Activated naive CD4-positive, alpha-beta T cell treated with anti-CD3 and anti-CD28 coated beads, Interleukin-2, amount 50 U/mL, for 24 hours (primary cell): ENCODE measurements at regions not wholly inside any gene's neighbourhood (a gene's known extent, or its start where the extent isn't known, plus 50 kb on each side); places are given as distances from the start of the nearest gene placed in this dataset.

ENCODE experiments used
- H3K27ac Mint-ChIP-seq: one replicate; pipeline ENCODE4 v1.8.0; 2021; ENCODE audit warnings: mild to moderate bottlenecking, mixed read lengths
- H3K27me3 Mint-ChIP-seq: one replicate; pipeline ENCODE4 v1.8.0; 2021; ENCODE audit warnings: mixed read lengths
- H3K36me3 Mint-ChIP-seq: one replicate; pipeline ENCODE4 v1.8.0; 2021; ENCODE audit warnings: mixed read lengths
- H3K4me1 Mint-ChIP-seq: one replicate; pipeline ENCODE4 v1.8.0; 2021; ENCODE audit warnings: mixed read lengths
- H3K4me3 Mint-ChIP-seq: one replicate; pipeline ENCODE4 v1.8.0; 2021; ENCODE audit warnings: mild to moderate bottlenecking, mixed read lengths
- H3K9me3 Mint-ChIP-seq: one replicate; pipeline ENCODE4 v1.8.0; 2021; ENCODE audit warnings: mixed read lengths

DNA sequence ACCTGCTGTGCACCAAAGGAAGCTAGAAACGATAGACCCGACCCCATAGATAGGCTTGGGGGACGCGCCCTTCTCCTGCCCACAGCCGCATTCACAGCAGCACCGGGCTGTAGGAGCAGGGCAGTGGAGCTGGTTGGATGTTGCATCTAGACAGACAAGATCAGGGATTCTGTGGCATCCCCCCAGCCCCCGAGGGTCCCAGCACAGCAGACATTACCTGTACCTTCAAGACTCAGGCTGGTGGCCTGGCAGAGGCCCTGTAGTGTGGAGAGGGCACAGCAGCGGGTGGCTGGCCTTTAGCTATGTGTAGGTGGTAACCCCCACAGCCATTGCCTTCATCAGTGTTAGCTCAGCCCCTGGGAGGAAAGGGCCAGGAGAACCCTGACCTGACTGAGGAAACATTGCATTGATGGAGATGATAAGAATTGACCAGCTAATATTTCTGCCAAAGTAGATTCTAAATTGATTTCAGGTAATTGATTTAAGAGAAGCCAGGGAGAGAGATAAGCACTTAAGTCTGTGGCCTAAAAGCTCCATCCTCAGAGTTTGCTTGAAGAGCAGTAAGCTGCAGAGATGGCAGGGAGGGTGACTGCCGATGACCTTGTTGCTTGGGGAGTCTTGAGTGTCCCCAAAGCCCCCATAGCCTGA lies 269.4 kb downstream of the TLE3 start:
- H3K27me3 Mint-ChIP-seq = peaks cover 2% of the 10 kb centered on the region
- no peaks in the 10 kb centered on the region for H3K4me1 Mint-ChIP-seq
- H3K4me3 Mint-ChIP-seq = no peak overlapping the region
- no peak overlapping the region for H3K27ac Mint-ChIP-seq
- no peaks in the 10 kb centered on the region for H3K36me3 Mint-ChIP-seq
- H3K9me3 Mint-ChIP-seq = no peaks in the 10 kb centered on the region

- H3K27ac Mint-ChIP-seq = no peak overlapping the region
- peaks cover 2% of the 10 kb centered on the region for H3K27me3 Mint-ChIP-seq
- H3K4me3 Mint-ChIP-seq = no peak overlapping the region
- H3K9me3 Mint-ChIP-seq = no peaks in the 10 kb centered on the region
- no peaks in the 10 kb centered on the region for H3K4me1 Mint-ChIP-seq
- H3K36me3 Mint-ChIP-seq = no peaks in the 10 kb centered on the region
Measured at GRCh38 chr15:69829974-69830373, 267.7 kb downstream of the TLE3 start.

- Mint-ChIP-seq H3K4me3 (no peak overlapping the region), H3K27ac (no peak overlapping the region)
Measured at GRCh38 chr15:69830430-69830829, 267.3 kb downstream of the TLE3 start.

GRCh38 chr15:69830876-69831275 lies 266.8 kb downstream of the TLE3 start:
- H3K27me3 Mint-ChIP-seq = peaks cover 2% of the 10 kb centered on the region
- no peaks in the 10 kb centered on the region for H3K9me3 Mint-ChIP-seq
- H3K27ac Mint-ChIP-seq = no peak overlapping the region
- no peak overlapping the region for H3K4me3 Mint-ChIP-seq
- no peaks in the 10 kb centered on the region for H3K4me1 Mint-ChIP-seq
- no peaks in the 10 kb centered on the region for H3K36me3 Mint-ChIP-seq

More at GRCh38 chr15:69830430-69830829, 267.3 kb downstream of the TLE3 start:
- Mint-ChIP-seq H3K4me1 (no peaks in the 10 kb centered on the region), H3K36me3 (no peaks in the 10 kb centered on the region), H3K9me3 (no peaks in the 10 kb centered on the region), H3K27me3 (peaks cover 2% of the 10 kb centered on the region)

GRCh38 chr15:69834267-69834666 lies 263.4 kb downstream of the TLE3 start:
- Mint-ChIP-seq H3K4me3 (no peak overlapping the region), H3K4me1 (no peaks in the 10 kb centered on the region), H3K9me3 (no peaks in the 10 kb centered on the region), H3K27ac (no peak overlapping the region), H3K36me3 (no peaks in the 10 kb centered on the region), H3K27me3 (peaks cover 2% of the 10 kb centered on the region)

- Mint-ChIP-seq H3K36me3 (no peaks in the 10 kb centered on the region), H3K4me3 (no peak overlapping the region), H3K27ac (no peak overlapping the region)
Measured at GRCh38 chr15:69834761-69835160, 263.0 kb downstream of the TLE3 start.

DNA sequence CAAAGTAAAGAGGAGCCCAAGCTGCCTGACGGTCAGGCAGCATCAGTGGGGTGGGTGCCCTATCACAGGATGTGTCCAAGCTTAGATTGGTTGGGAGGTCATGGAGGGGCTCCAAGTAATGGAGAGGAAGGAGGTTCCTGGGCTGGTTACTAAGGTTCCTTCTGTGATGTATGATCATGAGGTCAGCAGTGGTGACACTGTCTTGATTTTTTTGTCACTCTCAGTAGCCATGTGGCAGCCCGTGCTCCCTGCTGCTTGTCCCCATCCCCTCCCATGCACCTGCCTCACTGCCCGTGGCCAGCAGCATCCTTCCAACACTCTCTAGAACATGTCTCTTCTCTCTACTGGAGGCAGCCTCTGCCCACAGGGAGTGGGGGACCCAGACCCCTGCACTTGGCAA lies 261.7 kb downstream of the TLE3 start:
- Mint-ChIP-seq H3K27ac (no peak overlapping the region), H3K27me3 (no peaks in the 10 kb centered on the region), H3K4me3 (no peak overlapping the region), H3K36me3 (no peaks in the 10 kb centered on the region), H3K4me1 (no peaks in the 10 kb centered on the region), H3K9me3 (no peaks in the 10 kb centered on the region)

More at GRCh38 chr15:69834761-69835160, 263.0 kb downstream of the TLE3 start:
- H3K9me3 Mint-ChIP-seq = no peaks in the 10 kb centered on the region
- H3K4me1 Mint-ChIP-seq = no peaks in the 10 kb centered on the region
- peaks cover under 1% of the 10 kb centered on the region for H3K27me3 Mint-ChIP-seq

DNA sequence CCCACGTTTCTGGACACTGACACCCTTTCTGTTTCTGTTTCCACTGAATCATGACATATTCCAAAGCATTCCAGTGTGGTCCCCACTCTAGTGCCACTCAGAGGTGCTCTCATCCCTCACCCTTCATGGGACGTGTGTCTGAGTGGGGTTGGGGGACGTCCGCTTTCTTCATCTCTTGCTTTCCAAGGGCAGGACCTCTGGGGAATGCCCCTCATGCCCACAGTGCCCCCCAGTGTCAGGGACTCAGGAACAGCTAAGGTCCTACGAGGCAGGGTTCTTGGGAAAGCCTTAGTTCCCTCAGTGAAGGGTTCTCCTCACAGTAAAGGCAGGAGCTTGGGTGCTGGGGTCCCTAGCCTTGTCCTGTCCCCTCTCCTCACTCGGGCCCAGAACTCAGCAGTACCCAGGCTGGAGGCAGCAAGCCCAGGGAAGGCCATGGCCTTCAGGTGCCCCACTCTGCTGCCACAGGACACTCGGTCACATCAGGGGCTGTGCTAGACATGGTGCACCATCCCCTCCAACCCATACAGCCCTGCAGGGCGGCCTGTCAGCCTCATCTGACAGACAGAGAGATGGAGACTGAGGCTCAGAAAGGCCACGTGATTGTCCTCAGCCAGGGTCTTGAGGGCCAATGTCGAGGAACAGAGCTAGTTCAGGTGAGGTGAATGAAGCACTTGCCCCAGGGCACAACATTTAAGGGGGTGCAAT lies 261.0 kb downstream of the TLE3 start:
- Mint-ChIP-seq H3K36me3 (no peaks in the 10 kb centered on the region), H3K4me1 (no peaks in the 10 kb centered on the region), H3K9me3 (no peaks in the 10 kb centered on the region), H3K4me3 (no peak overlapping the region), H3K27me3 (no peaks in the 10 kb centered on the region), H3K27ac (no peak overlapping the region)

GRCh38 chr15:69838338-69838737 lies 259.4 kb downstream of the TLE3 start:
- H3K36me3 Mint-ChIP-seq = no peaks in the 10 kb centered on the region
- H3K4me3 Mint-ChIP-seq = no peak overlapping the region
- no peak overlapping the region for H3K27ac Mint-ChIP-seq
- no peaks in the 10 kb centered on the region for H3K9me3 Mint-ChIP-seq
- H3K4me1 Mint-ChIP-seq = no peaks in the 10 kb centered on the region
- no peaks in the 10 kb centered on the region for H3K27me3 Mint-ChIP-seq

GRCh38 chr15:69838994-69839393 lies 258.7 kb downstream of the TLE3 start:
- no peaks in the 10 kb centered on the region for H3K4me1 Mint-ChIP-seq
- H3K27me3 Mint-ChIP-seq = no peaks in the 10 kb centered on the region
- H3K4me3 Mint-ChIP-seq = no peak overlapping the region
- H3K36me3 Mint-ChIP-seq = no peaks in the 10 kb centered on the region
- no peak overlapping the region for H3K27ac Mint-ChIP-seq
- no peaks in the 10 kb centered on the region for H3K9me3 Mint-ChIP-seq

- Mint-ChIP-seq H3K9me3 (no peaks in the 10 kb centered on the region), H3K4me1 (no peaks in the 10 kb centered on the region), H3K27me3 (no peaks in the 10 kb centered on the region), H3K4me3 (no peak overlapping the region), H3K36me3 (no peaks in the 10 kb centered on the region), H3K27ac (no peak overlapping the region)
Measured at GRCh38 chr15:69841113-69841828, 256.4 kb downstream of the TLE3 start.

DNA sequence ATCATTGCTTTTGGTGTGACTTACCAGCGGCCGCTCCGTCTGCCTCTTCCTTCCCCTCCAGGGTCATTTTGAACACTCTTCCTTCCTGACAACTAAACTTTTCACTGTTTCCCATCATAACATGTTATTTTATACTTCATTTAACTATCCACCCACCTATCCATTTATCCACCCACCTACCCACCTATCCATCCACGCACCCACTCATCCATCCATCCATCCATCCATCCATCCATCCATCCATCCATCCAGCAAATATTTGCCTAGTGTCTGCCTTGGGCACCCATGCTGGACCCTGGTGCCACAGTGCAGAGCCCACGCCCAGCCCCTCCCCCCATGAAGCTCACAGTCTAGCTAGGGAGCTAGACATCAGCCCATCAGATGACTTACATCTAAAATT lies 254.9 kb downstream of the TLE3 start:
- Mint-ChIP-seq H3K4me1 (no peaks in the 10 kb centered on the region), H3K36me3 (no peaks in the 10 kb centered on the region), H3K9me3 (no peaks in the 10 kb centered on the region), H3K4me3 (no peak overlapping the region), H3K27me3 (no peaks in the 10 kb centered on the region), H3K27ac (peak overlapping the region; percentile 60)

- H3K27me3 Mint-ChIP-seq = no peaks in the 10 kb centered on the region
- H3K36me3 Mint-ChIP-seq = no peaks in the 10 kb centered on the region
- no peaks in the 10 kb centered on the region for H3K4me1 Mint-ChIP-seq
- H3K27ac Mint-ChIP-seq = peak overlapping the region; percentile 60
- H3K9me3 Mint-ChIP-seq = no peaks in the 10 kb centered on the region
- no peak overlapping the region for H3K4me3 Mint-ChIP-seq
Measured at GRCh38 chr15:69843276-69843899, 254.3 kb downstream of the TLE3 start.

GRCh38 chr15:69843900-69844304 lies 253.8 kb downstream of the TLE3 start:
- Mint-ChIP-seq H3K4me1 (no peaks in the 10 kb centered on the region), H3K9me3 (no peaks in the 10 kb centered on the region), H3K36me3 (no peaks in the 10 kb centered on the region), H3K4me3 (no peak overlapping the region), H3K27ac (no peak overlapping the region), H3K27me3 (no peaks in the 10 kb centered on the region)

DNA sequence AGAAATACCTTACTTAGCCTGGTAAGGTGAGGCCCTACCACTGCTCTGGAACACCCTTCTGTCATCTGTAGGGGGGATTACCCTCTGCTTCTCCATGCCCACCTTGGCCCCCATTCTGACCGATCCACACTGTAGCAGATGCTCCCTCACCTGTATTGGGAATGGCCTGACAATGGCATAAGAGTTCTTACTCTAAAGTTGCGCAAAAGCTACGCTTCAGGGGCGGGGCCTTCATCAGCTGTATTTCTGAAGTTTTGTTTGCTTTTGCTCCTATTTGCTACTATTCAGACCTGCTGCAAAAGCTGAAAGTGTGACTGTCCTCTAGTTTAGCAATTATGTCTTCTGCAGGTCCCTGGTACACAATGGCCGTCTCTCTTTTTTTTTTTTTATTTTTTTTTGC lies 252.6 kb downstream of the TLE3 start:
- Mint-ChIP-seq H3K9me3 (no peaks in the 10 kb centered on the region), H3K27ac (no peak overlapping the region), H3K27me3 (no peaks in the 10 kb centered on the region), H3K4me1 (no peaks in the 10 kb centered on the region), H3K4me3 (no peak overlapping the region), H3K36me3 (no peaks in the 10 kb centered on the region)

DNA sequence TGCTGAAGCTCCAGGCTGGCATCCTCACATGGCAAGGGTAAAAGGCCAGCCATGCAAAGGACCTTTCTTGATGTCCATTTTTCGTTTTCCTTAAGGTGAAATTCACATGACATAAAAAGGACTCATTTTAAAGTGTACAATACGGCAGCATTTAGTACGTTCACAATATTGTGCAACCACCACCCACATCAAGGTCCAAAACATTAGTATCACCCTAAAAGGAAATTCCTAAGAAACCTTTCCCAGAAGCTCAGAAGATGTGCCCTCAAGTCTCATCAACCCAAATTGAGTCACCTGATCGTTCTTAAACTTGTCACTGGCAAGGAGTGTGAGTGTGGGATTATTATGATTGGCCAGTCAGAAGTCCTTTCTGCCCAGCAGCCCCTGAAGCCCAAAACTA lies 250.1 kb downstream of the TLE3 start:
- Mint-ChIP-seq H3K4me3 (no peak overlapping the region), H3K27ac (no peak overlapping the region), H3K9me3 (no peaks in the 10 kb centered on the region), H3K36me3 (no peaks in the 10 kb centered on the region), H3K4me1 (no peaks in the 10 kb centered on the region), H3K27me3 (no peaks in the 10 kb centered on the region)
